ENCODE measurements at regions not wholly inside any gene's neighbourhood (a gene's known extent, or its start where the extent isn't known, plus 50 kb on each side); places are given as distances from the start of the nearest gene placed in this dataset.
"Not testable (repeated sequence)": the region's sequence is repeated elsewhere in the genome, so short reads cannot be mapped to it uniquely, and the experiment has no call there.

DNA sequence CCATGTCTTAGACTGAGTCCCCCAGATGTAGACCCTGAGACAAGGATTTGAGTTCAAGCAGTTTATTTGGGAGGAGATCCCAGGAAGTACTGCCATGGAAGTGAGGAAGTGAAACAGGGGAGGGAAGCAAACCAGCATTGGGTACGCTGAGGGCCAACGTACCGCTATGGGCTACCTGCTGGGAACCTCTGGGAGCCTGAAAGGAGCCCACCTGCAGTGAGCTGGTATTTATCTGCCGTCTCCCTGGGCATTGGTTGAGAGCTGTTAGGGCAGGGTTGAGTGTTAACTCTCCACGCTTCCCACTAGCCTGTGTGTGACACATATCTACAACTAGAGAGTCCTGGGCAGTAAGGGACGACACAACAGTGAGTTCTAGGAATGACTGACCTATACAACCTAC lies 131.6 kb upstream of the SLC24A2 start:
- FAIRE-seq (no peak), DNase-seq (ENCODE audit: insufficient read length, low spot score) (no peak)
- TF ChIP-seq POLR2A (IDR thresholded peaks at IDR 0.05; ENCODE audit: low read depth, low read length) = no peak

GRCh38 chr9:19918630-19919029 lies 129.8 kb upstream of the SLC24A2 start:
- FAIRE-seq = no peak
- DNase-seq (ENCODE audit: insufficient read length, low spot score) = no peak
- TF ChIP-seq POLR2A (IDR thresholded peaks at IDR 0.05; ENCODE audit: low read depth, low read length) = no peak

DNA sequence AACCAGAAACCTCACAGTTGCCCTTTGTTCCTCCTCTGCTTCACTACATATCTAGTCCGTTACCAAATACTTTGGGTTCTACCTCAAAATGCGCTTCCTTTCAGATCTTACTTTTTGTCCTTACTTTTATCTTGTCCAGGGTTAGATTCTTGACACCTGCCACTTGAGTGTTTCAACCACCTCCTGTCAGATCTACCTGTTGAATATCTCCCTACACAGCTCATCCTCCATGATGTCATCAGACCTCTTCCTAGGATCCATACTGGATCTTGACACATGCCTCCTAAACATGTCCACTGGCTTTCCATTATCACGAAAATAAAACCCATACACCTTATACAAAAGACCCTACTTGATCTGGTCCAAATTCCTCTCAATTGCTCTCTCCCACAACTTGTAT lies 125.2 kb upstream of the SLC24A2 start:
- DNase-seq (ENCODE audit: insufficient read length, low spot score) (no peak), FAIRE-seq (no peak)
- no peak for TF ChIP-seq POLR2A (IDR thresholded peaks at IDR 0.05; ENCODE audit: low read depth, low read length)

GRCh38 chr9:19913151-19913550 lies 124.3 kb upstream of the SLC24A2 start:
- DNase-seq (ENCODE audit: insufficient read length, low spot score) = no peak
- TF ChIP-seq POLR2A (IDR thresholded peaks at IDR 0.05; ENCODE audit: low read depth, low read length) = no peak
- no peak for FAIRE-seq

DNA sequence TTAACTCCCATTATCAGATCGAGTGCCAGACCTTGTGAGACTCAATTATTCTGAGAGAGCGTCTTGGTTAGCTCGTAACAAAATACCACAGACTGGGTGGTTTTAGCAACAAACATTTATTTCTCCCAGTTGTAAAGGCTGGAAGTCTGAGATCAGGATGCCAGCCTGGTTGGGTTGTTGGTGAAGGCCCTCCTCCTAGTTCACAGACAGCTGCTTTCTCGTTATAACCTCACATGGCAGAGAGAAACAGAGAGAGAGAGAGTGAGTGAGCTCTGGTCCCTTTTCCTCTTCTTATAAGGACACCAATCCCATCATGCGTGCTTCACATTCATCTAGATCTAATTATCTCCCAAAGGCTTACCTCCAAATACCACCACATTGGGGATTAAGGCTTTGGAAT lies 114.2 kb upstream of the SLC24A2 start:
- no peak for TF ChIP-seq POLR2A (IDR thresholded peaks at IDR 0.05; ENCODE audit: low read depth, low read length)
- DNase-seq (ENCODE audit: insufficient read length, low spot score) (no peak), FAIRE-seq (no peak)

GRCh38 chr9:19901586-19901985 lies 112.7 kb upstream of the SLC24A2 start:
- DNase-seq (ENCODE audit: insufficient read length, low spot score) (no peak), FAIRE-seq (no peak)
- TF ChIP-seq POLR2A (IDR thresholded peaks at IDR 0.05; ENCODE audit: low read depth, low read length) = no peak

DNA sequence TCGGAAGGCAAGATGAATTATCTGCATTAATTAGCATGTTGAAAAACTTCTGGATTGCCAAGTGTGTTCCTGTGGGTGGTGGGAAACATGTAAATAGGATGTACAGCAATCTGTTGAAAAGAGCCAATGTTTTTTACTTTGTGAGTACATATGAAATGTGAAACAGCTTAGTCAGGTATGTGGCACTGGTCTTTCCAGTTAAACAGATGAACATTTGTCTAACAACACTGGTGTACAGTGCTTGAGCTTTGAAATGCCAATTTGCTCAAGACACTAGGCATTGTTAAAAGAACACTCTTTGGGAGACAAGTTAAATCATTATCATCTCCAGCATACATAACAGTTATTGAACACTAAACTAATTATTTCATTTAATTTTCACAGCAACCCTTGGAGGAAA lies 107.3 kb upstream of the SLC24A2 start:
- FAIRE-seq (no peak), DNase-seq (ENCODE audit: insufficient read length, low spot score) (no peak)
- no peak for TF ChIP-seq POLR2A (IDR thresholded peaks at IDR 0.05; ENCODE audit: low read depth, low read length)

DNA sequence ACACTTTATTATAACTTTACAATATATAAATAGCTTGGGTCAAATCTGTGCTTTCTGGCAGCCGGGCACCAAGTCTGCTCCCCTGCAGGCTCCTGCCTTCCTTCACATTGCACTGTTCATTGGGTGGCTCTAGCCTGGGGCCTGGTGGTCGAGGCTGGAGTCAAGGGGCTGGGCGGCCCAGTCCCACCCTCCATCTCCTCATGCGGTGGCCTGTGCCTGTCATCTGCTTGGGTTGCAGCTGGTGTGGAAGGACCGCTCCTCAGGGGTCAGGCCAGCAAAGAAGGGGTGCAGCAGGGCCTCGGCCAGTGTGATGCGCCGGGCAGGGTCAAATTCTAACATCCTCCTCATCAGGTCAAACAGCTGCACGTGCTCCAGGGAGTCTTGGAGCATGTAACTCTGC lies 106.7 kb upstream of the SLC24A2 start:
- peak; percentile 33 for FAIRE-seq
- DNase-seq (ENCODE audit: insufficient read length, low spot score) = not testable (repeated sequence)

GRCh38 chr9:19895006-19895405 lies 106.2 kb upstream of the SLC24A2 start:
- DNase-seq (ENCODE audit: insufficient read length, low spot score) = no peak
- no peak for FAIRE-seq
- no peak for TF ChIP-seq POLR2A (IDR thresholded peaks at IDR 0.05; ENCODE audit: low read depth, low read length)

DNA sequence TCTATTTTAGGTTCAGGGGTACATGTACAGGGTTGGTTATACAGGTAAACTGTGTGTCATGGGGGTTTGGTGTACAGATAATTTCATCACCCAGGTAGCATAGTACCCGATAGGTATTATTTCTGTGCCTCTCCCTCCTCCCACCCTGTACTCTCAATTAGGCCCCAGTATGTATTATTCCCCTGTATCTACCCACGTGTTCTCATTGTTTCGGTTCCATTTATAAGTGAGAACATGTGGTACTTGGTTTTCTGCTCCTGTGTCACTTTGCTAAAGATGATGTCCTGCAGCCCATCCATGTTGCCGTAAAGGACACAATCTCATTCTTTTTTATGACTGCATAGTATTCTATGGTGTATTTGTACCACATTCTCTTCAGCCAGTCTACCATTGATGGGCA lies 96.8 kb upstream of the SLC24A2 start:
- DNase-seq (ENCODE audit: insufficient read length, low spot score) (no peak), FAIRE-seq (no peak)
- no peak for TF ChIP-seq POLR2A (IDR thresholded peaks at IDR 0.05; ENCODE audit: low read depth, low read length)

DNA sequence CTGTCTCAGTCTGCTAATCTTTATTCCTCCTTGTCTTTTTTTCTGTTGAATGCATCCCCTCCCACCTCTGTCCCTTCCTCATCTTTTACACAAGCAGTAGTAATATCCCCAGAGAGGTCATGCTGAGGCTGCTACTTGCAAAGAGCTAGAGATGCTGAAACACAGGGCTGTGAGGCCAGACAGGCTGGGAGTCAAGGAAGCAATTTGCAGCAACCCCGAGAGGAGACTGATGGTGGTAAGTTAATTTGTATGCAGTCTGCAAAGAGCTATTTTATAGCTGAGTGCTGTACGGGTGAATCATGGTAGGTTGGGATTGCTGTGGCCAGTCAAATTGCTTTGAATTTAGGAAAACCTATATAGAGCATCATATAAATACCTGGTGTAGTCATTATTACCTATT lies 90.2 kb upstream of the SLC24A2 start:
- FAIRE-seq (no peak), DNase-seq (ENCODE audit: insufficient read length, low spot score) (no peak)
- no peak for TF ChIP-seq POLR2A (IDR thresholded peaks at IDR 0.05; ENCODE audit: low read depth, low read length)

GRCh38 chr9:19876569-19877316 lies 87.9 kb upstream of the SLC24A2 start:
- FAIRE-seq (no peak), DNase-seq (ENCODE audit: insufficient read length, low spot score) (no peak)
- no peak for TF ChIP-seq POLR2A (IDR thresholded peaks at IDR 0.05; ENCODE audit: low read depth, low read length)

DNA sequence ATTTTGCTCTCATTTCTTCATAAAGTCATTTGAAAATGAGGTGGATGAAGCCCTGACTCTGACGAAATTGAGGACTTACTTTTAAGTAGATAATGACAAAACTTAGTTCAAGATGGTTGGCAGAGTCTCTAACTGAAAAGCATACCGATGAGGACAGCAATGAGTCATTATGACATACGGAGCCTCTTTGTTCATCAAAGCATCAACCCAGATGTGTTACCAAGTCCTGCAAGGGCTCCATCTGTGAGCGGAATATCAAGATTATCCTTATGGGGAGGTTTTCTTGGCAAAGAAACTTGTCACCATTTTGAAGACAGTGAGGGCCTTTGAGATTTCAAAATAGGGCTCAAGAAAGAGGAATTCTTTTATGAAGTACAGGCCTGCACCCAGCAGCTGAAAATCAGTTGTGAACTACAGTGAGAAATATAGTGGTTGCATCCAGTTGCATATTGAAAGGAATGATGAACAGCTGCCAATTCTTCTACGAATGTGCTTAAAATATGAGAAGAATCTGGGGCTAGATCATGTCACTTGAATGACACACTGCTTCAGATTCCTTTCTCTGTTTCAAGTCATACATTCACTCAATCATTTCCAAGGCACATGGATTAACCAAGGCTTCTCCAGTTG lies 86.6 kb upstream of the SLC24A2 start:
- FAIRE-seq (no peak), DNase-seq (ENCODE audit: insufficient read length, low spot score) (no peak)
- no peak for TF ChIP-seq POLR2A (IDR thresholded peaks at IDR 0.05; ENCODE audit: low read depth, low read length)

DNA sequence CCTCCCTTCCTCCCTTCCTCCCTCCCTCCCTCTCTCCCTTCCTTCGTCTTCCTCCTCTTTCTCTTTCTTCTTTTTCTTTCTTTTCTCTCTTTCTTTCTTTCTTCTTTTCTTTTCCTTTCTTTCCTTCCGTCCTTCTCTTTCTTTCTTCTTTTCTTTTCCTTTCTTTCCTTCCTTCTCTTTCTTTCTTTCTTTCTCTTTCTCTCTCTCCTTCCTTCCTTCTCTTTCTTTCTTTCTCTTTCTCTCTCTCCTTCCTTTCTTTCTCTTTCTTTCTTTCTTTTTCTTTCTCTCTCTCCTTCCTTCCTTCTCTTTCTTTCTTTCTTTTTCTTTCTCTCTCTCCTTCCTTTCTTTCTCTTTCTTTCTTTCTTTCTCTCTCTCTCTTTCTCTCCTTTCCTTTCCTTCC lies 84.4 kb upstream of the SLC24A2 start:
- FAIRE-seq; DNase-seq (ENCODE audit: insufficient read length, low spot score): not testable (repeated sequence)

DNA sequence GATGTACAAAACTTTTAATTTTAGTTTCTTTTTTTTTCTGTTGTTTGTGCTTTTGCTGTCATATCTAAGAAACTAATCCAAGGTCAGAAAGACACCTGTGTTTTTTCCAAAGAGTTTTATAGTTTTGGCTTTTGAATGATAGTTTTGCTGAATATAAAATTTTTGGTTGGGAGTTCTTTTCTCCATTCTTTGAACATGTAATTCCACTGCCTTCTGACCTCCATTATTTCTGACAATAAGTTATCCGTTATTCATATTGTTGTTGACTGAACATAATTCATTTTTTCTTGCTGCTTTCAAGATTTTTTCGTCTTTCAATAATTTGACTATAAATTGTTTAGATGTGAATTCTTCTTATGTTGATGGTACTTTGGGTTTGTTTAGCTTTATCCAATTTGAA lies 82.2 kb upstream of the SLC24A2 start:
- FAIRE-seq (no peak), DNase-seq (ENCODE audit: insufficient read length, low spot score) (no peak)
- no peak for TF ChIP-seq POLR2A (IDR thresholded peaks at IDR 0.05; ENCODE audit: low read depth, low read length)
